Gastrocnemius medialis (tissue), 4 donors: ENCODE measurements at regions not wholly inside any gene's neighbourhood (a gene's known extent, or its start where the extent isn't known, plus 50 kb on each side); places are given as distances from the start of the nearest gene placed in this dataset.

Experiments used
- ATAC-seq, 2 donors: fragments of 150-250 bp; one replicate each; pipeline ENCODE4 v1.9.1; 2016
- DNase-seq, 2 donors: peaks; one replicate each; pipeline ENCODE4 v3.0.0-alpha.2; 2019
- H3K27ac ChIP-seq, 4 donors: fragments of 200-600 bp; sonication (generic); 1 replicate in 1 of 4; 2 replicates in 3 of 4; pipeline ENCODE4 v1.5.1; 2016 to 2018; ENCODE audit warnings: mild to moderate bottlenecking in 2 of 4, moderate library complexity in 1 of 4
- H3K27me3 ChIP-seq, 3 donors: fragments of 200-600 bp; sonication (generic) in 2 of 3; 1 replicate in 1 of 3; 2 replicates in 2 of 3; pipeline versions ENCODE4 v1.5.1 to v1.6.0; 2016 to 2019; ENCODE audit warnings: mild to moderate bottlenecking in 1 of 3, moderate library complexity in 1 of 3
- H3K36me3 ChIP-seq, 2 donors: fragments of 200-600 bp; sonication (generic) in 1 of 2; one replicate each; pipeline ENCODE4 v1.5.1; 2017 to 2018
- H3K4me1 ChIP-seq, 2 donors: fragments of 200-600 bp; sonication (generic) in 1 of 2; one replicate each; pipeline ENCODE4 v1.5.1; 2016 to 2017; ENCODE audit warnings: mild to moderate bottlenecking in 2 of 2
- H3K4me3 ChIP-seq, 4 donors: fragments of 200-600 bp; sonication (generic) in 3 of 4; 1 replicate in 1 of 4; 2 replicates in 3 of 4; pipeline ENCODE4 v1.5.1; 2016 to 2019; ENCODE audit warnings: mild to moderate bottlenecking in 2 of 4
- H3K9me3 ChIP-seq, 3 donors: fragments of 200-600 bp; sonication (generic) in 2 of 3; 1 replicate in 1 of 3; 2 replicates in 2 of 3; pipeline ENCODE4 v1.5.1; 2016 to 2019
- CTCF ChIP-seq, 5 experiments: fragments of 450-650 bp in 3 of 5; fragments of 200-600 bp in 2 of 5; sonication (generic) in 2 of 5; IDR thresholded peaks in 4 of 5; conservative IDR thresholded peaks in 1 of 5; 1 replicate in 4 of 5; 2 replicates in 1 of 5; pipeline ENCODE4 v1.5.1; 2016 to 2019; ENCODE audit warnings: antibody characterized with exemption in 5 of 5, mild to moderate bottlenecking in 3 of 5, moderate library complexity in 3 of 5
- POLR2A ChIP-seq, 2 donors: fragments of 450-650 bp; IDR thresholded peaks; one replicate each; pipeline ENCODE4 v1.6.1; 2017; ENCODE audit warnings: antibody characterized with exemption in 2 of 2, mild to moderate bottlenecking in 2 of 2, moderate library complexity in 2 of 2
- in situ Hi-C, 4 donors: fragments of 200-750 bp; cut with MboI; loops; one replicate each; pipeline versions ENCODE4 v1.15.0 to v1.8.0; 2017; ENCODE audit warnings: low sequenced_read_pairs in 4 of 4
- intact Hi-C: fragments of 100-400 bp; cut with DNase I; formaldehyde crosslinking; loops from one replicate; pipeline ENCODE4 v1.15.1; 2023; ENCODE audit warnings: low total_unique reads

GRCh38 chr10:6774406-6774805 is 194.3 kb upstream of the PRKCQ start:
- TF ChIP-seq CTCF (IDR thresholded peaks at IDR 0.05 in 4 of 5, conservative IDR thresholded peaks at IDR 0.05 in 1 of 5) = no peak
- TF ChIP-seq POLR2A (IDR thresholded peaks at IDR 0.05) = no peak
- no peaks in the 10 kb centered on the region for H3K9me3 ChIP-seq
- intact Hi-C loops = no loop called here
- H3K4me3 ChIP-seq = no peak overlapping the region
- peaks cover 0 to 2% (median 2%) of the 10 kb centered on the region in 3 donors for H3K27me3 ChIP-seq
- ATAC-seq = no peak
- H3K27ac ChIP-seq = no peak overlapping the region
- in situ Hi-C loops = no loop called here
- no peaks in the 10 kb centered on the region for H3K36me3 ChIP-seq
- no peaks in the 10 kb centered on the region for H3K4me1 ChIP-seq
- no peak for DNase-seq

GRCh38 chr10:6771331-6771730 is 191.3 kb upstream of the PRKCQ start:
- Histone ChIP-seq H3K27ac (no peak overlapping the region), H3K36me3 (no peaks in the 10 kb centered on the region), H3K4me1 (peaks cover 8 to 9% of the 10 kb centered on the region in 2 donors), H3K4me3 (no peak overlapping the region), H3K9me3 (no peaks in the 10 kb centered on the region), H3K27me3 (peaks cover 0 to 2% (median 1%) of the 10 kb centered on the region in 3 donors)
- in situ Hi-C loops (no loop called here), intact Hi-C loops (no loop called here)
- DNase-seq (no peak), ATAC-seq (no peak)
- TF ChIP-seq CTCF (IDR thresholded peaks at IDR 0.05 in 4 of 5, conservative IDR thresholded peaks at IDR 0.05 in 1 of 5) (no peak), POLR2A (IDR thresholded peaks at IDR 0.05) (no peak)

- ATAC-seq (no peak), DNase-seq (no peak)
- no peaks in the 10 kb centered on the region for H3K36me3 ChIP-seq
- no peak for TF ChIP-seq CTCF (IDR thresholded peaks at IDR 0.05 in 4 of 5, conservative IDR thresholded peaks at IDR 0.05 in 1 of 5)
- no peak for TF ChIP-seq POLR2A (IDR thresholded peaks at IDR 0.05)
- intact Hi-C loops (no loop called here), in situ Hi-C loops (no loop called here)
- no peaks in the 10 kb centered on the region for H3K9me3 ChIP-seq
- H3K4me1 ChIP-seq = peaks cover 13 to 14% of the 10 kb centered on the region in 2 donors
- H3K4me3 ChIP-seq = no peak overlapping the region
- H3K27me3 ChIP-seq = peaks cover 0 to 2% (median 0%) of the 10 kb centered on the region in 3 donors
- no peak overlapping the region for H3K27ac ChIP-seq
Observed at GRCh38 chr10:6770846-6771245, 190.8 kb upstream of the PRKCQ start.

- no peak for ATAC-seq
- Histone ChIP-seq H3K9me3 (no peaks in the 10 kb centered on the region), H3K27ac (no peak overlapping the region), H3K4me3 (no peak overlapping the region), H3K27me3 (no peaks in the 10 kb centered on the region), H3K4me1 (peaks cover 15 to 21% of the 10 kb centered on the region in 2 donors), H3K36me3 (no peaks in the 10 kb centered on the region)
- TF ChIP-seq POLR2A (IDR thresholded peaks at IDR 0.05) = no peak
- TF ChIP-seq CTCF (IDR thresholded peaks at IDR 0.05 in 4 of 5, conservative IDR thresholded peaks at IDR 0.05 in 1 of 5) = no peak
- in situ Hi-C loops (no loop called here), intact Hi-C loops (no loop called here)
- DNase-seq = no peak
Observed at GRCh38 chr10:6769704-6770417, 189.8 kb upstream of the PRKCQ start.
